ENCODE measurements at regions not wholly inside any gene's neighbourhood (a gene's known extent, or its start where the extent isn't known, plus 50 kb on each side); places are given as distances from the start of the nearest gene placed in this dataset.

DNA sequence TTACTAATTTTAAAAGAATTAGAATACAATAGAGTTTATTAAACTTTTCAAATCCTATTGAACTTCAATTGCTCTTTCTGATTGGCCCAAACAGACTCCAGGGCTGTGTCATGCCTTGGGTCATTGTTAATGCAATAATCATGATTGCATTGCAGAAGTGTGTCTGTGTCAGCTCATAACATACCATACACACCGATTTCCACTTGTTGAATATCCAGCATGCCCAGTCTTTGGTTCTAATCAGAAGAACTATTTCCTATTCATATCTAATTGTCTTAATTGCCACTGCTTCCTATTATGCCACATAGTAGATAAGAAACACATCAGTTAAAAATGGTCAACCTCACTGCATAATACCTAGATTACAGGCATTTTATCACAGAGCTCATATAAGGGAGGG is 106.1 kb upstream of the JAG1 start:
- TF ChIP-seq, protein P1, sequence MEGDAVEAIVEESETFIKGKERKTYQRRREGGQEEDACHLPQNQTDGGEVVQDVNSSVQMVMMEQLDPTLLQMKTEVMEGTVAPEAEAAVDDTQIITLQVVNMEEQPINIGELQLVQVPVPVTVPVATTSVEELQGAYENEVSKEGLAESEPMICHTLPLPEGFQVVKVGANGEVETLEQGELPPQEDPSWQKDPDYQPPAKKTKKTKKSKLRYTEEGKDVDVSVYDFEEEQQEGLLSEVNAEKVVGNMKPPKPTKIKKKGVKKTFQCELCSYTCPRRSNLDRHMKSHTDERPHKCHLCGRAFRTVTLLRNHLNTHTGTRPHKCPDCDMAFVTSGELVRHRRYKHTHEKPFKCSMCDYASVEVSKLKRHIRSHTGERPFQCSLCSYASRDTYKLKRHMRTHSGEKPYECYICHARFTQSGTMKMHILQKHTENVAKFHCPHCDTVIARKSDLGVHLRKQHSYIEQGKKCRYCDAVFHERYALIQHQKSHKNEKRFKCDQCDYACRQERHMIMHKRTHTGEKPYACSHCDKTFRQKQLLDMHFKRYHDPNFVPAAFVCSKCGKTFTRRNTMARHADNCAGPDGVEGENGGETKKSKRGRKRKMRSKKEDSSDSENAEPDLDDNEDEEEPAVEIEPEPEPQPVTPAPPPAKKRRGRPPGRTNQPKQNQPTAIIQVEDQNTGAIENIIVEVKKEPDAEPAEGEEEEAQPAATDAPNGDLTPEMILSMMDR (IDR thresholded peaks at IDR 0.05) = no peak
- Mint-ChIP-seq H3K27ac (no peak overlapping the region), H3K27me3 (peaks cover 4% of the 10 kb centered on the region), H3K4me3 (no peak overlapping the region), H3K9me3 (no peaks in the 10 kb centered on the region), H3K4me1 (no peaks in the 10 kb centered on the region), H3K36me3 (ENCODE audit: low read depth) (no peaks in the 10 kb centered on the region)
- DNase-seq (no peak), ATAC-seq (ENCODE audit: low read depth) (no peak)
- CTCF ChIA-PET = no interaction called here
- POLR2A ChIA-PET = no interaction called here
- intact Hi-C loops (cut with micrococcal nuclease) = no loop called here

DNA sequence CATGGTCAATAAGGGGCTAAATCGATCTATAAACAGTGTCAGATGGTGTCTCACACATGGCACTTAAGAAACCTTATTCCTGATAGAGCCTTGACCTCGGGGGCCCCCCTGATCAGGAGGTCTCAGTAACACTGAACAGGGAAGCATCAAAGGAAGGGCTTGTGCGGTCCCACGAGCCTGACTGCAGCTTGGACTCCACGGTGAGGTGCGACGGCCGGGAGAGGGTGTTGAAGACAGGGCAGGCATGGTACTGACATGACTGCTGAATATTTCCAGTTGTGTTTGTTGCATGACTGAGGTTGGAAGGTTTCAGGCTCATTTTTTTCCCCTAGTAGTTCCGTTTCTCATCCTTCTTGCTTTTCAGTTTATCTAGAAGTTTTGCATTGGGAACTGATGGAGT is 107.1 kb upstream of the JAG1 start:
- H3K4me3 Mint-ChIP-seq = no peak overlapping the region
- no peaks in the 10 kb centered on the region for H3K4me1 Mint-ChIP-seq
- DNase-seq (no peak), ATAC-seq (ENCODE audit: low read depth) (no peak)
- peaks cover 4% of the 10 kb centered on the region for H3K27me3 Mint-ChIP-seq
- POLR2A ChIA-PET = no interaction called here
- H3K27ac Mint-ChIP-seq = no peak overlapping the region
- TF ChIP-seq, protein P1 (IDR thresholded peaks at IDR 0.05) = no peak
- H3K9me3 Mint-ChIP-seq = no peaks in the 10 kb centered on the region
- no peaks in the 10 kb centered on the region for H3K36me3 Mint-ChIP-seq (ENCODE audit: low read depth)
- intact Hi-C loops (cut with micrococcal nuclease) = no loop called here
- CTCF ChIA-PET = no interaction called here

DNA sequence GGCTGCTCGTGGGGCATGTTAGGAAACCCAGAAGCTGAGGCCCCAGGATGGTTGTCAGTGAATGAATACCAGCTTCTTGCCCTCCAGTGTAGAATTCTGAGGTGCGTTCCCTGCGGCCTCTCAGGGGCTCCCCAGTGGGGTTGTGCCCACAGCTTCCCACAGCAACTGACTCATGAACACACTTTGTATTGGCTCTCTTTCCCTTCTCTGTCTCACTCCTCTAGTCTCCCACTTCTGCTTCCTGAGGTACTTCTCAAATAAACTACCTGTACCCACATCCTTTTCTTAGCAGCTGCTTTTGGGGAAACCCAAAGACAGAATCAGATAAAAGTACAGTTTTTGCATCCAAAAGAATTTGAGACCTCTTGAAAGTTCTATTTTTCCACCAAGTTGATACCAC is 107.7 kb upstream of the JAG1 start:
- POLR2A ChIA-PET = no interaction called here
- H3K27me3 Mint-ChIP-seq = peaks cover 4% of the 10 kb centered on the region
- no peaks in the 10 kb centered on the region for H3K4me1 Mint-ChIP-seq
- TF ChIP-seq, protein P1 (IDR thresholded peaks at IDR 0.05) = no peak
- DNase-seq (no peak), ATAC-seq (ENCODE audit: low read depth) (no peak)
- no peaks in the 10 kb centered on the region for H3K9me3 Mint-ChIP-seq
- no peak overlapping the region for H3K27ac Mint-ChIP-seq
- intact Hi-C loops (cut with micrococcal nuclease) = no loop called here
- CTCF ChIA-PET = no interaction called here
- no peak overlapping the region for H3K4me3 Mint-ChIP-seq
- H3K36me3 Mint-ChIP-seq (ENCODE audit: low read depth) = no peaks in the 10 kb centered on the region

DNA sequence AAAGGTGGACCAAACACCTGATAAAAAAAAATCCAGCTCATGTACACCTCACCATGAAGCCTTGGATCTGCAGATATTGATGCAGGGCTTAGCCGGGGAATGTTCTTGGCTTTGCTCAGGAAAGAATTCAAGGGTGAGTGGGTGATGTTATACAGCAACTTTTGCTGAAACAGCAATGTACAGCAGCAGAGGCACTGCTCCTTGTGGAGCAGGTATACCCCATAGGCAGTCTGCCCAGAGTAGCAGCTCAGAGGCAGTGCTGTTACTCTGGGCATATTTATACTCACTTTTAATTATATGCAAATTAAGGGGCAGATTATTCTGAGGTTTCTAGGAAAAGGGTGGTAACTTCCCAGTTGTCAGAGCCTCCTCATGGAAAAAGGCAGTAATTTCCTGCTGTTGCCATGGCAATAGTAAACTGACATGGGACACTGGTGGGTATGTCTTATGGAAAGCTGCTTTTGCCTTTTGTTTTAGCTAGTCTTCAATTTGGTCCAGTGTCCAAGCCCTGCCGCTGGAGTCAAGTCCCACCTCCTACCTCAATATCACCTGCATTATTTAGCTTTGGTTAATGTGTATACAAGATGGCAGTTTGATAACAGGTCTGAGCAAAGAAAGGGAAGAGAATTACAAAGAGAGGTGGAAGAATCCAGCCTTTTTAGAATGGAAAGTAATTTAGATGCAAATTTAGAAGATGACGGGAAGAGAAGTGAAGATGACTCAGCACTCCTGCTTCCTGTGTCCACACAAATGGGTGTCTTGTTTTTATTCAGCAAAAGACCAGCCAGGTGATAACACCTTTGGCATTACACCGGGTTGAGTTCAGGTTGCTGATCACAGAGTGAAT is 110.1 kb upstream of the JAG1 start:
- Mint-ChIP-seq H3K27me3 (peaks cover 6% of the 10 kb centered on the region), H3K36me3 (ENCODE audit: low read depth) (no peaks in the 10 kb centered on the region), H3K4me3 (no peak overlapping the region), H3K9me3 (no peaks in the 10 kb centered on the region), H3K27ac (no peak overlapping the region), H3K4me1 (no peaks in the 10 kb centered on the region)
- CTCF ChIA-PET = no interaction called here
- no peak for ATAC-seq (ENCODE audit: low read depth)
- POLR2A ChIA-PET = no interaction called here
- intact Hi-C loops (cut with micrococcal nuclease) = no loop called here
- TF ChIP-seq, protein P1 (IDR thresholded peaks at IDR 0.05) = no peak
- DNase-seq = no peak

DNA sequence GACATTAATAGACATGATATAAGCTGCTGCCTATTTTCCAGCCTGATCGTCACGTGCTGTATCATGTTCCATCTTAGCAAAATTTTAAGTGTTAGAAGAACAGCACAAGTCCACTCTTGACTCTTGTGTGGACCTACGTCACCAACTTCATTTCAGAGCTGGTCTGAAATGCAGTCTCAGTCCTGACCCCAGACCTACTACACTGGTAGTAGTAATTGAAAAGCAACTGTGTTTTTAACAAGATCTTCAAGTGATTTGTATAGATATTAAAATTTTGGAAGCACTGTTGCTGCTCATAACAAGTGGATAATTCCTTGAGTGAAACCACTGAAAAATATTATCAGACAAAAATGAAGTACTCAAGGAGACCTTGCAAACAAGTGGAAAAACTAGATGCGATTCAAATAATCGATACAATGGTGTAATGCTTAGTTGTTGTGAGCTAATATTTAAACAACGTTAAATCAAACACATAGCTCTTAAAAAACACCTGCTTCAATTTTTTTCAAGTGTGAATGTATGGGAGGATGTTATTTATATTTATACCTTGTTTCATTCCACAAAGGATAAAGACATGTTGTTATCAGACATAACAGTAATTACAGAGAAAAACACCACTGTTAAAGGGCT is 110.9 kb upstream of the JAG1 start:
- ATAC-seq (ENCODE audit: low read depth) (no peak), DNase-seq (no peak)
- Mint-ChIP-seq H3K27me3 (peaks cover 6% of the 10 kb centered on the region), H3K4me3 (no peak overlapping the region), H3K27ac (no peak overlapping the region), H3K36me3 (ENCODE audit: low read depth) (no peaks in the 10 kb centered on the region), H3K9me3 (no peaks in the 10 kb centered on the region), H3K4me1 (no peaks in the 10 kb centered on the region)
- TF ChIP-seq, protein P1 (IDR thresholded peaks at IDR 0.05) = no peak
- POLR2A ChIA-PET = no interaction called here
- CTCF ChIA-PET = no interaction called here
- intact Hi-C loops (cut with micrococcal nuclease) = no loop called here

Data from activated B cell treated with CpG ODN at 0.5 μM for 24 hours (primary cell).